GM06990 (cell line): ENCODE measurements at regions not wholly inside any gene's neighbourhood (a gene's known extent, or its start where the extent isn't known, plus 50 kb on each side); places are given as distances from the start of the nearest gene placed in this dataset.

Experiments
- DNase-seq: peaks from one replicate; pipeline ENCODE4 v3.0.0-alpha.2; 2011; ENCODE audit not compliant: insufficient read length; ENCODE audit errors: extremely low read depth
- H3K27me3 ChIP-seq: replicated peaks from 2 replicates; pipeline ENCODE4 v1.6.0; 2011; ENCODE audit warnings: low read length; ENCODE audit not compliant: control insufficient read depth, insufficient read depth
- H3K36me3 ChIP-seq: 2 replicates; pipeline ENCODE4 v1.5.1; 2011; ENCODE audit warnings: low read length; ENCODE audit not compliant: control insufficient read depth, insufficient read depth
- H3K4me3 ChIP-seq: replicated peaks from 2 replicates; pipeline ENCODE4 v1.5.1; 2011; ENCODE audit warnings: low read depth, mild to moderate bottlenecking, control low read depth, low read length
- TF ChIP-seq, protein P1 (sequence below): IDR thresholded peaks from 2 replicates; pipeline ENCODE4 v1.5.1; 2011; ENCODE audit warnings: low read length, control low read depth, mild to moderate bottlenecking, inconsistent platforms; ENCODE audit not compliant: insufficient read depth, poor library complexity, severe bottlenecking

GRCh38 chr16:51473091-51473490, 322.0 kb upstream of the SALL1 start:
- H3K36me3 ChIP-seq, result no peaks in the 10 kb centered on the region
- TF ChIP-seq, protein P1, sequence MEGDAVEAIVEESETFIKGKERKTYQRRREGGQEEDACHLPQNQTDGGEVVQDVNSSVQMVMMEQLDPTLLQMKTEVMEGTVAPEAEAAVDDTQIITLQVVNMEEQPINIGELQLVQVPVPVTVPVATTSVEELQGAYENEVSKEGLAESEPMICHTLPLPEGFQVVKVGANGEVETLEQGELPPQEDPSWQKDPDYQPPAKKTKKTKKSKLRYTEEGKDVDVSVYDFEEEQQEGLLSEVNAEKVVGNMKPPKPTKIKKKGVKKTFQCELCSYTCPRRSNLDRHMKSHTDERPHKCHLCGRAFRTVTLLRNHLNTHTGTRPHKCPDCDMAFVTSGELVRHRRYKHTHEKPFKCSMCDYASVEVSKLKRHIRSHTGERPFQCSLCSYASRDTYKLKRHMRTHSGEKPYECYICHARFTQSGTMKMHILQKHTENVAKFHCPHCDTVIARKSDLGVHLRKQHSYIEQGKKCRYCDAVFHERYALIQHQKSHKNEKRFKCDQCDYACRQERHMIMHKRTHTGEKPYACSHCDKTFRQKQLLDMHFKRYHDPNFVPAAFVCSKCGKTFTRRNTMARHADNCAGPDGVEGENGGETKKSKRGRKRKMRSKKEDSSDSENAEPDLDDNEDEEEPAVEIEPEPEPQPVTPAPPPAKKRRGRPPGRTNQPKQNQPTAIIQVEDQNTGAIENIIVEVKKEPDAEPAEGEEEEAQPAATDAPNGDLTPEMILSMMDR, result no peak
- no peak overlapping the region for H3K4me3 ChIP-seq
- no peak for DNase-seq
- H3K27me3 ChIP-seq, result no peaks in the 10 kb centered on the region

DNA sequence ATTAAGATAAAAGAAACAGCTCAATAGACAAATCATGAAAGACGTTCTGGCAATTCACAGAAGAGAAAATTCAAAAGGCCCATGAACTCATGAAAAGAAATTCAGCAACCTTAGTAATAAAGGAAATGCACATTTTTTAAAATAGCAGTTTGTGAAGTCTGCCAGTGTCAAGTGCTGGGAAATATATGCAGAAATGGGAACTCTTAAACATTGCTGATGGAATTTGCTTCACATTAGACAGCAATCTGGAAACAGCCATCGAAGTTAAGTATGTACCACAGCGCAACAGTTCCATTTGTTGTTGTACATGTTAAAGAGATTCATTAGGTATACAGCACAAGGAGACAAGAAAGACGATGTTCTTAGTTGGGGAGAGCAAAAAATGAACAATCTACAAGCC, 319.4 kb upstream of the SALL1 start:
- no peaks in the 10 kb centered on the region for H3K27me3 ChIP-seq
- TF ChIP-seq, protein P1, result no peak
- H3K36me3 ChIP-seq, result no peaks in the 10 kb centered on the region
- no peak overlapping the region for H3K4me3 ChIP-seq
- no peak for DNase-seq

GRCh38 chr16:51464996-51465395, 313.9 kb upstream of the SALL1 start:
- DNase-seq, result no peak
- Histone ChIP-seq H3K36me3 (no peaks in the 10 kb centered on the region), H3K4me3 (no peak overlapping the region), H3K27me3 (no peaks in the 10 kb centered on the region)
- TF ChIP-seq, protein P1, result no peak

- H3K27me3 ChIP-seq, result no peaks in the 10 kb centered on the region
- no peak overlapping the region for H3K4me3 ChIP-seq
- DNase-seq, result no peak
- TF ChIP-seq, protein P1, result no peak
- H3K36me3 ChIP-seq, result no peaks in the 10 kb centered on the region
These were observed 310.2 kb upstream of the SALL1 start for GRCh38 chr16:51461255-51461654.

DNA sequence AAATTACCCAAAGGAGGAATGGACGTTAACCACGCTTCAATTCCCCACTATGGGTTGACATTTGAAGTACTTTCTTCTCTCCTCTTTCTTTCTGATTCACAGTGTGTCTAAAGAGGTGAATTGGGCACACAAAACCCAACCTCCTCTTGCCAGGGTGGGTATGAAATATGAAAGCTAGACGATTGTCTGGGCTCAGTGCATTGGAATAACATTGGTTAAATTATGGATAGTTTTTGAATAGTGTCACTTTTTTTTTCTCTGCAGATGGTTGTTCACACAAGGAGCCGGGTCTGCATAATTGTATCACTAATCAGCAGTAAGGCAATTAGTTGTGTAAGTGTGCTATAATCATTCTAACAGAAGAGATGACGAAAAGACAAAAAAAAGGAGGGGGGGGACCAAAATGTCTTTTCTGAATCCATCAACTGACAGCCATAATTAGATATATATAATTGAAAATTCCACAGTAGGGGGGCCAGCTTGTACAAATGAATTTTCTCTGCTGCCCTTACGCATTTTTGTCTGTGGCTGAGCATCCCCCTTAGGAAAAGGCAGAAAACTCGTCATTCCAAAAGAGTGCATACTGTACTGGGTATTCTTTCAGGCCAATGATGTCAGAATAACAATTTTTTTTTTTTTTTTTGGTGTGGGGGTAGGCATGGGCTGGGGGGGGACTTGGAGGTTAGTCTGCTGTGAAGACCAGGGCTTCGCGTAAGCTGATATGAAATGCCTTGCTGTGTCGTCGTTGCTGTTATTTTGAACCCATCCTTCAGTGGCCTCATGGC, 307.5 kb upstream of the SALL1 start:
- TF ChIP-seq, protein P1, result no peak
- no peaks in the 10 kb centered on the region for H3K36me3 ChIP-seq
- DNase-seq, result no peak
- H3K4me3 ChIP-seq, result no peak overlapping the region
- no peaks in the 10 kb centered on the region for H3K27me3 ChIP-seq
